ENCODE measurements at regions not wholly inside any gene's neighbourhood (a gene's known extent, or its start where the extent isn't known, plus 50 kb on each side); places are given as distances from the start of the nearest gene placed in this dataset.

DNA sequence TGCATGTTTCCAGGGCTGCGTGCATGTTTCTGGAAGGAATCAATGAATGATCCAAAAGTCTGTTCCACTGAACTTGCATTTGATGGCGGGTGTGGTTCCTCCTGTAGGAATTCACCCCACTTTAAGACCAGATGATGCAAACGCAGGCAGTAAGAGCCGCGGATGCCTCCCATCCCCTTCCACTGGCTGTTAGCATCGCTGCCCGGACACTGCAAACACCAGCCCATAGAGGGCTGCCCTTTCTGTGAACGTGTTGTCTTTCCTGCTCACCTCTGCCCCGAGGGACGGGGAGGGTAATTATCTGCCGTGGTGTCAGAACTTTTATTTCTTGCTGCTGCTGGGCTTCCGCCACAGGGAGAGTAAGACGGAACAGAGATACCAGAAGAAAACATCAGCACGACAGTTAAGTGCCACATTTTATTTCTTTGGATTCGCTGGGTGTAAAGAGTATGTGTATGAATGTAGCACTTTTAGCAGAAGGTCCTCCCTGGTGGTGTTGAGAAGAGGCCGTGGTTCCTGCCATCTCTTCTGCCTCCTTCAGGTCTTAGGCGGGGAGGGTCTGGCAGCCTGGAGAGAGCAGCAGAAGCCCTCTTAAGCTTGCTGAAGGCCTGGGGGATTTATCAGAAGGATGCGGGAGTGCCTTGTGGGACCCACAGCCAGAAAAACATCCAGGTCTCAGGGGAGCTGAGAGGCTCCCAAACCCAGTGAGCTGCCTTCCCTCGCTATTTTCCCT lies 53.2 kb upstream of the NECTIN1 start:
- no peak for DNase-seq (ENCODE audit: low read depth)
- H3K4me3 ChIP-seq (ENCODE audit: low read depth, low read length) = no peak overlapping the region
- TF ChIP-seq CTCF (IDR thresholded peaks at IDR 0.05; ENCODE audit: control insufficient read depth, extremely low read depth, insufficient read depth) = no peak

GRCh38 chr11:119780222-119780953 lies 51.4 kb upstream of the NECTIN1 start:
- H3K4me3 ChIP-seq (ENCODE audit: low read depth, low read length) = no peak overlapping the region
- no peak for TF ChIP-seq CTCF (IDR thresholded peaks at IDR 0.05; ENCODE audit: control insufficient read depth, extremely low read depth, insufficient read depth)
- no peak for DNase-seq (ENCODE audit: low read depth)

GRCh38 chr11:119779195-119780071 lies 50.4 kb upstream of the NECTIN1 start:
- no peak for TF ChIP-seq CTCF (IDR thresholded peaks at IDR 0.05; ENCODE audit: control insufficient read depth, extremely low read depth, insufficient read depth)
- H3K4me3 ChIP-seq (ENCODE audit: low read depth, low read length) = no peak overlapping the region
- no peak for DNase-seq (ENCODE audit: low read depth)
